OCI-LY7 (cell line): ENCODE measurements at regions not wholly inside any gene's neighbourhood (a gene's known extent, or its start where the extent isn't known, plus 50 kb on each side); places are given as distances from the start of the nearest gene placed in this dataset.

Experiments
- BruUV-seq: library from RNA; stranded (reverse); fragments of 400-500 nt; replicated peaks from 2 replicates; lab custom pipeline; 2021; lab: Mats Ljungman, UMichigan
- CTCF ChIA-PET: fragments of 300-600 bp; sonication (Branson Sonifier 250); formaldehyde crosslinking; loops from one replicate; lab custom pipeline; 2022; ENCODE audit warnings: antibody characterized with exemption; ENCODE audit not compliant: unreplicated experiment; lab: Charles Lee
- POLR2A ChIA-PET: fragments of 300-600 bp; sonication (Branson Sonifier 250); formaldehyde crosslinking; loops from one replicate; lab custom pipeline; 2022; ENCODE audit warnings: antibody characterized with exemption; lab: Charles Lee
- DNase-seq: peaks from one replicate; pipeline ENCODE4 v3.0.0-alpha.2; 2015; ENCODE audit warnings: low spot score
- H2AFZ ChIP-seq: fragments of 200-600 bp; sonication (generic), shearing (Covaris generic); 2 replicates; pipeline ENCODE4 v1.6.1; 2014; ENCODE audit warnings: mild to moderate bottlenecking, antibody characterized with exemption, low read length, moderate library complexity
- H3K27ac ChIP-seq: fragments of 200-600 bp; sonication (generic); 2 replicates; pipeline ENCODE4 v1.5.1; 2014; ENCODE audit warnings: mixed run types, low read depth, mild to moderate bottlenecking, moderate library complexity, low read length, inconsistent platforms; ENCODE audit not compliant: poor library complexity, severe bottlenecking
- H3K36me3 ChIP-seq: fragments of 200-600 bp; sonication (generic); 2 replicates; pipeline ENCODE4 v1.6.1; 2014; ENCODE audit warnings: mild to moderate bottlenecking, antibody characterized with exemption, low read length, moderate library complexity, mixed read lengths; ENCODE audit not compliant: insufficient read depth
- H3K4me1 ChIP-seq: fragments of 200-600 bp; sonication (generic); 2 replicates; pipeline ENCODE4 v1.5.1; 2014; ENCODE audit warnings: mild to moderate bottlenecking, low read length; ENCODE audit not compliant: insufficient read depth, poor library complexity, severe bottlenecking
- H3K4me2 ChIP-seq: fragments of 200-600 bp; sonication (generic); 2 replicates; pipeline ENCODE4 v1.6.1; 2014; ENCODE audit warnings: mild to moderate bottlenecking, low read length
- H3K4me3 ChIP-seq: fragments of 200-600 bp; sonication (generic); 2 replicates; pipeline ENCODE4 v1.5.1; 2014; ENCODE audit warnings: mild to moderate bottlenecking, low read depth, low read length; ENCODE audit not compliant: poor library complexity, severe bottlenecking
- H3K79me2 ChIP-seq: fragments of 200-600 bp; sonication (generic); 2 replicates; pipeline ENCODE4 v1.6.1; 2016; ENCODE audit warnings: low read depth, mild to moderate bottlenecking, low read length, moderate library complexity, mixed read lengths; ENCODE audit not compliant: insufficient read depth
- H3K9me2 ChIP-seq: fragments of 200-600 bp; sonication (generic); 2 replicates; pipeline ENCODE4 v1.6.1; 2016; ENCODE audit warnings: mild to moderate bottlenecking, low read length, mixed read lengths; ENCODE audit not compliant: insufficient read depth
- H3K9me3 ChIP-seq: fragments of 200-600 bp; sonication (generic); 2 replicates; pipeline ENCODE4 v1.6.1; 2014; ENCODE audit warnings: mild to moderate bottlenecking, mixed run types, low read length, mixed read lengths
- H4K20me1 ChIP-seq: fragments of 200-600 bp; sonication (generic); 2 replicates; pipeline ENCODE4 v1.6.1; 2014; ENCODE audit warnings: mild to moderate bottlenecking, antibody characterized with exemption, low read length, moderate library complexity, mixed read lengths; ENCODE audit not compliant: insufficient read depth
- CTCF ChIP-seq: fragments of 200-600 bp; sonication (generic); conservative IDR thresholded peaks from 2 replicates; pipeline ENCODE4 v1.5.1; 2014; ENCODE audit warnings: mild to moderate bottlenecking, antibody characterized with exemption, low read length, moderate library complexity, mixed read lengths
- EZH2phosphoT487 ChIP-seq: fragments of 200-600 bp; sonication (generic); IDR thresholded peaks from 2 replicates; pipeline ENCODE4 v1.6.1; 2018; ENCODE audit warnings: low read depth, borderline replicate concordance, mild to moderate bottlenecking, mixed run types, antibody characterized with exemption, low read length, moderate library complexity, mixed read lengths
- intact Hi-C: fragments of 100-400 bp; cut with micrococcal nuclease; formaldehyde crosslinking; loops from one replicate; pipeline ENCODE4 v1.10.0; 2022; ENCODE audit not compliant: unreplicated experiment

- BruUV-seq, result no TSS peak
- intact Hi-C loops, result no loop called here
- Histone ChIP-seq H3K27ac (no peak overlapping the region), H3K9me3 (no peaks in the 10 kb centered on the region), H3K4me2 (no peak overlapping the region), H3K4me1 (no peaks in the 10 kb centered on the region), H3K79me2 (no peaks in the 10 kb centered on the region), H4K20me1 (no peaks in the 10 kb centered on the region), H3K9me2 (no peaks in the 10 kb centered on the region), H3K36me3 (no peaks in the 10 kb centered on the region), H2AFZ (no peak overlapping the region), H3K4me3 (no peak overlapping the region)
- ChIA-PET CTCF (no interaction called here), POLR2A (no interaction called here)
- TF ChIP-seq EZH2phosphoT487 (no peak), CTCF (no peak)
- DNase-seq, result no peak
Observed at GRCh38 chr14:26097852-26098251, 500.0 kb downstream of the NOVA1 start.

- CTCF ChIA-PET, result no interaction called here
- POLR2A ChIA-PET, result no interaction called here
Observed at GRCh38 chr14:26088275-26088674, 509.6 kb downstream of the NOVA1 start.

More at GRCh38 chr14:26088275-26088674, 509.6 kb downstream of the NOVA1 start:
- H3K36me3 ChIP-seq, result no peaks in the 10 kb centered on the region
- peaks cover 6% of the 10 kb centered on the region; the same call in 1 of the 2 replicates for H3K9me3 ChIP-seq
- no peak for DNase-seq
- TF ChIP-seq CTCF, result no peak
- no peak for TF ChIP-seq EZH2phosphoT487
- no peaks in the 10 kb centered on the region for H3K9me2 ChIP-seq
- H3K27ac ChIP-seq, result no peak overlapping the region
- no peaks in the 10 kb centered on the region for H3K4me1 ChIP-seq
- H2AFZ ChIP-seq, result no peak overlapping the region
- intact Hi-C loops, result no loop called here
- H3K79me2 ChIP-seq, result no peaks in the 10 kb centered on the region
- no TSS peak for BruUV-seq
- no peak overlapping the region for H3K4me2 ChIP-seq
- no peaks in the 10 kb centered on the region for H4K20me1 ChIP-seq
- H3K4me3 ChIP-seq, result no peak overlapping the region
